Astrocyte (in vitro differentiated cells and primary cell): ENCODE measurements at regions not wholly inside any gene's neighbourhood (a gene's known extent, or its start where the extent isn't known, plus 50 kb on each side); places are given as distances from the start of the nearest gene placed in this dataset.
"Not testable (repeated sequence)": the region's sequence is repeated elsewhere in the genome, so short reads cannot be mapped to it uniquely, and the experiment has no call there.

Experiments used
- DNase-seq: peaks from one replicate; pipeline ENCODE4 v3.0.0-alpha.2; 2010; ENCODE audit warnings: low read depth
- FAIRE-seq: peaks from 2 replicates; lab custom pipeline; 2011; peaks lifted over from hg19 to GRCh38; lab: Jason Lieb, UNC
- H2AFZ ChIP-seq: 2 replicates; pipeline ENCODE4 v1.6.0; 2012; ENCODE audit warnings: low read depth, low read length, inconsistent platforms
- H3K27ac ChIP-seq: 2 replicates; pipeline ENCODE4 v1.5.1; 2011; ENCODE audit warnings: low read depth, low read length, inconsistent platforms
- H3K27me3 ChIP-seq: 2 replicates; pipeline ENCODE4 v1.6.0; 2011; ENCODE audit warnings: low read length, inconsistent platforms; ENCODE audit not compliant: insufficient read depth
- H3K36me3 ChIP-seq: 2 replicates; pipeline ENCODE4 v1.5.1; 2011; ENCODE audit warnings: low read length, inconsistent platforms; ENCODE audit not compliant: insufficient read depth
- H3K4me1 ChIP-seq: 2 replicates; pipeline ENCODE4 v1.5.1; 2011; ENCODE audit warnings: low read length, inconsistent platforms; ENCODE audit not compliant: insufficient read depth
- H3K4me2 ChIP-seq: 2 replicates; pipeline ENCODE4 v1.6.0; 2012; ENCODE audit warnings: low read length, inconsistent platforms
- H3K4me3 ChIP-seq: 2 replicates; pipeline ENCODE4 v1.5.1; 2011; ENCODE audit warnings: low read depth, mild to moderate bottlenecking, low read length, inconsistent platforms; ENCODE audit not compliant: insufficient read depth
- H3K79me2 ChIP-seq: 2 replicates; pipeline ENCODE4 v1.6.0; 2012; ENCODE audit warnings: mild to moderate bottlenecking, low read length, inconsistent platforms; ENCODE audit not compliant: insufficient read depth
- H3K9ac ChIP-seq: 2 replicates; pipeline ENCODE4 v1.6.0; 2012; ENCODE audit warnings: mild to moderate bottlenecking, low read length, inconsistent platforms
- H3K9me3 ChIP-seq: 2 replicates; pipeline ENCODE4 v1.5.1; 2012; ENCODE audit warnings: low read depth, mild to moderate bottlenecking, low read length, inconsistent platforms; ENCODE audit not compliant: insufficient read depth
- H4K20me1 ChIP-seq: 2 replicates; pipeline ENCODE4 v1.6.0; 2012; ENCODE audit warnings: low read length, inconsistent platforms; ENCODE audit not compliant: insufficient read depth
- H3K27ac Mint-ChIP-seq: one replicate; pipeline ENCODE4 v1.8.0; 2021; ENCODE audit warnings: mild to moderate bottlenecking, mixed read lengths; ENCODE audit not compliant: unreplicated experiment
- H3K27me3 Mint-ChIP-seq: one replicate; pipeline ENCODE4 v1.8.0; 2021; ENCODE audit warnings: low read depth, mixed read lengths; ENCODE audit not compliant: unreplicated experiment
- H3K36me3 Mint-ChIP-seq: one replicate; pipeline ENCODE4 v1.8.0; 2021; ENCODE audit warnings: low read depth, mixed read lengths; ENCODE audit not compliant: unreplicated experiment
- H3K4me1 Mint-ChIP-seq: one replicate; pipeline ENCODE4 v1.8.0; 2021; ENCODE audit warnings: low read depth, mixed read lengths; ENCODE audit not compliant: unreplicated experiment
- H3K4me3 Mint-ChIP-seq: one replicate; pipeline ENCODE4 v1.8.0; 2021; ENCODE audit warnings: mild to moderate bottlenecking, moderate library complexity, mixed read lengths; ENCODE audit not compliant: unreplicated experiment
- H3K9me3 Mint-ChIP-seq: one replicate; pipeline ENCODE4 v1.8.0; 2021; ENCODE audit warnings: mild to moderate bottlenecking, mixed read lengths; ENCODE audit not compliant: unreplicated experiment
- CTCF ChIP-seq: IDR thresholded peaks from 2 replicates; pipeline ENCODE4 v1.5.1; 2011; ENCODE audit warnings: low read depth, mild to moderate bottlenecking, inconsistent platforms, low read length, moderate library complexity; ENCODE audit not compliant: insufficient read depth
- EZH2 ChIP-seq: IDR thresholded peaks from 2 replicates; pipeline ENCODE4 v1.6.1; 2012; ENCODE audit warnings: mild to moderate bottlenecking, low read length, inconsistent platforms; ENCODE audit not compliant: insufficient read depth

DNA sequence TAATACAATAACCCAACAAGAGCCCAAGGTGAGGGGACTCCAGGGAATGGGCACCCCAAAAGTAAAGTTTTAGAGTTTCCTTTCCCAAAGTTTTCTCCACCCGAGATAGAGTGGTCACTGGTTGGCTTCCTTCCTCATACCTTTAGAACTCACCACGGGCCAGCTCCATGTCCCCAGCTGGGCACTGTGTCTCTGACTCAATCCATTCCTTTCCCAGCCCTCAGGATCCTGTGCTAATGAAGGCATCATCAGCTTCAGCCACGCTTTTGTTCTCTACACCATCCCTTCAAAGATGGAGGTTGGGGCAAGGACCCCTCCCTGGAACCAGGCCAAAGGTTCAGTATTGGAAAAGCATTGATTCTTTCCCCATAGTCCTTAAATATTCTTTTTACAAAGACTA is 59.8 kb upstream of the VASH1 start:
- no peak overlapping the region for H3K4me3 Mint-ChIP-seq
- FAIRE-seq = no peak
- Histone ChIP-seq H2AFZ (no peak overlapping the region), H3K4me1 (no peaks in the 10 kb centered on the region), H3K9me3 (no peaks in the 10 kb centered on the region), H3K36me3 (no peaks in the 10 kb centered on the region), H3K9ac (no peak overlapping the region), H4K20me1 (no peaks in the 10 kb centered on the region), H3K27ac (no peak overlapping the region), H3K4me2 (no peak overlapping the region), H3K4me3 (no peak overlapping the region), H3K79me2 (no peaks in the 10 kb centered on the region), H3K27me3 (no peaks in the 10 kb centered on the region)
- H3K9me3 Mint-ChIP-seq = peaks cover 1% of the 10 kb centered on the region
- no peak overlapping the region for H3K27ac Mint-ChIP-seq
- H3K27me3 Mint-ChIP-seq = peaks cover 10% of the 10 kb centered on the region
- peaks cover 2% of the 10 kb centered on the region for H3K36me3 Mint-ChIP-seq
- DNase-seq = no peak
- no peaks in the 10 kb centered on the region for H3K4me1 Mint-ChIP-seq
- TF ChIP-seq EZH2 (no peak), CTCF (no peak)

DNA sequence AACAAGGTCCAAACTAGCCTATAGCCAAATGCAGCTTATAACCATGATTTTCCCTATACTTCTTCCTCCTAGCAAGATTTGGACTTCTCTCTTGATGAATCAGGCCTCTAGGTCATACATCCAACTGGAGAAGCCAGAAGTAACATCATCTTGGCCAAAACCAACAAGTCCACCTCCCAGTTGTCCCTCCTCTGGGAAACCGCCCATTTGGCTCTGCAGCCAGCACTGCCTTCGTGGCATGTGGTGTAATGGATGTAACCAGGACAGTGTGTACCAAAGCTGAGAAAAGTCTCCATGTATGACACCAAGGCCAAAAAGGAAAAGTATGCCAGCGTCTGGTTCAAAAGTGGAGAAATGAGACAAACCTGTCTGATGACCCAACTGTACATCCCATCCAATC is 59.3 kb upstream of the VASH1 start:
- Histone ChIP-seq H4K20me1 (no peaks in the 10 kb centered on the region), H2AFZ (no peak overlapping the region), H3K27me3 (no peaks in the 10 kb centered on the region), H3K36me3 (no peaks in the 10 kb centered on the region), H3K9me3 (no peaks in the 10 kb centered on the region), H3K9ac (no peak overlapping the region), H3K79me2 (no peaks in the 10 kb centered on the region), H3K4me1 (no peaks in the 10 kb centered on the region), H3K4me3 (no peak overlapping the region), H3K4me2 (no peak overlapping the region), H3K27ac (no peak overlapping the region)
- peaks cover 2% of the 10 kb centered on the region for H3K36me3 Mint-ChIP-seq
- H3K9me3 Mint-ChIP-seq = peaks cover 1% of the 10 kb centered on the region
- no peak overlapping the region for H3K27ac Mint-ChIP-seq
- FAIRE-seq = no peak
- H3K4me1 Mint-ChIP-seq = no peaks in the 10 kb centered on the region
- TF ChIP-seq CTCF = no peak
- no peak for TF ChIP-seq EZH2
- no peak for DNase-seq
- H3K27me3 Mint-ChIP-seq = peaks cover 8% of the 10 kb centered on the region
- no peak overlapping the region for H3K4me3 Mint-ChIP-seq

DNA sequence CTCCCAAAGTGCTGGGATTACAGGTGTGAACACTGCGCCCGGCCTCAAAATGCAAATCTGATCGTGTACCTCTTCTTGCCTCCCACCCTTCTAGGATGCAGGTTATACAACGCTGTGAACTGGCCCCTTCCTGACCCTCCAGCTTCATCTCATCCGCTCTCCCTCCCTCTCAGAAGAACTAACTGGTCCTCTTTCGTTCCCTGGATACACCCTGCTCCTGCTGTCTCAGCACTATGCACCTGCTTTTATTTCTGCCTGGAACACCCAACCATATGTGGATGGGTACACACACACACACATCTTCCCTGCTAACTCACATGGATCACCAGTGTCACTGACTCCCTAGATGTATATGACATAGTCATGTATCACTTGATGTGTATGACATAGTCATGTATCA is 56.1 kb upstream of the VASH1 start:
- FAIRE-seq (no peak), DNase-seq (no peak)
- no peak overlapping the region for H3K27ac Mint-ChIP-seq
- no peak overlapping the region for H3K9ac ChIP-seq
- H3K27me3 Mint-ChIP-seq = peaks cover under 1% of the 10 kb centered on the region
- H3K4me1 Mint-ChIP-seq = no peaks in the 10 kb centered on the region
- no peak overlapping the region for H3K27ac ChIP-seq
- no peak overlapping the region for H3K4me3 Mint-ChIP-seq
- no peak for TF ChIP-seq EZH2
- TF ChIP-seq CTCF = no peak
- H3K79me2 ChIP-seq = no peaks in the 10 kb centered on the region
- no peak overlapping the region for H3K4me2 ChIP-seq
- peaks cover 2% of the 10 kb centered on the region for H3K36me3 Mint-ChIP-seq
- no peaks in the 10 kb centered on the region for H4K20me1 ChIP-seq
- no peaks in the 10 kb centered on the region for H3K4me1 ChIP-seq
- H3K27me3 ChIP-seq = no peaks in the 10 kb centered on the region
- no peaks in the 10 kb centered on the region for H3K36me3 ChIP-seq
- H3K9me3 Mint-ChIP-seq = peaks cover 1% of the 10 kb centered on the region
- no peak overlapping the region for H3K4me3 ChIP-seq
- no peaks in the 10 kb centered on the region for H3K9me3 ChIP-seq
- no peak overlapping the region for H2AFZ ChIP-seq

- H3K27ac ChIP-seq, H3K27me3 ChIP-seq, H3K4me1 Mint-ChIP-seq, H3K9me3 Mint-ChIP-seq, H3K9ac ChIP-seq, H3K27ac Mint-ChIP-seq, H3K36me3 Mint-ChIP-seq, H3K4me3 Mint-ChIP-seq, H3K4me2 ChIP-seq, H3K9me3 ChIP-seq, FAIRE-seq, H3K4me1 ChIP-seq, H3K79me2 ChIP-seq, H4K20me1 ChIP-seq, DNase-seq, H3K27me3 Mint-ChIP-seq, H2AFZ ChIP-seq, H3K4me3 ChIP-seq, H3K36me3 ChIP-seq: not testable (repeated sequence)
These were observed 55.1 kb upstream of the VASH1 start for GRCh38 chr14:76706207-76706606.
